HG03097 (cell line): ENCODE measurements at regions not wholly inside any gene's neighbourhood (a gene's known extent, or its start where the extent isn't known, plus 50 kb on each side); places are given as distances from the start of the nearest gene placed in this dataset.
A peak's percentile ranks its signal among the peaks of the same experiment; 100 is the strongest.
"Not testable (repeated sequence)": the region's sequence is repeated elsewhere in the genome, so short reads cannot be mapped to it uniquely, and the experiment has no call there.

ENCODE experiments used
- ATAC-seq: cut with Tn5 transposase; IDR thresholded peaks from one replicate; pipeline ENCODE4 v1.9.1; 2021; ENCODE audit not compliant: unreplicated experiment, low FRiP score

- ATAC-seq, result peak; percentile 94
Observed at GRCh38 chr12:85424581-85425348, 144.7 kb downstream of the ALX1 start.

GRCh38 chr12:85425349-85425612 lies 145.3 kb downstream of the ALX1 start:
- ATAC-seq, result no peak

- no peak for ATAC-seq
Observed at GRCh38 chr12:85425926-85426325, 145.9 kb downstream of the ALX1 start.

- ATAC-seq, result not testable (repeated sequence)
Observed at GRCh38 chr12:85433148-85433547, 153.1 kb downstream of the ALX1 start.

GRCh38 chr12:85440271-85440670 lies 160.3 kb downstream of the ALX1 start:
- ATAC-seq, result no peak

- no peak for ATAC-seq
Observed at GRCh38 chr12:85441025-85441424, 161.0 kb downstream of the ALX1 start.

GRCh38 chr12:85441741-85442140 lies 161.7 kb downstream of the ALX1 start:
- ATAC-seq, result no peak

- ATAC-seq, result no peak
Observed at GRCh38 chr12:85445060-85445938, 165.3 kb downstream of the ALX1 start.

GRCh38 chr12:85448031-85448430 lies 168.0 kb downstream of the ALX1 start:
- ATAC-seq, result no peak

- ATAC-seq, result no peak
Observed at GRCh38 chr12:85448548-85449139, 168.6 kb downstream of the ALX1 start.

- no peak for ATAC-seq
Observed at GRCh38 chr12:85457016-85457415, 177.0 kb downstream of the ALX1 start.

- ATAC-seq, result no peak
Observed at GRCh38 chr12:85461127-85461526, 181.1 kb downstream of the ALX1 start.

GRCh38 chr12:85462888-85463287 lies 182.9 kb downstream of the ALX1 start:
- ATAC-seq, result no peak

- no peak for ATAC-seq
Observed at GRCh38 chr12:85466890-85467289, 186.9 kb downstream of the ALX1 start.

GRCh38 chr12:85468356-85469157 lies 188.5 kb downstream of the ALX1 start:
- ATAC-seq, result peak; percentile 96

- not testable (repeated sequence) for ATAC-seq
Observed at GRCh38 chr12:85469158-85470086, 189.4 kb downstream of the ALX1 start.

GRCh38 chr12:85475277-85475676 lies 195.3 kb downstream of the ALX1 start:
- ATAC-seq, result not testable (repeated sequence)

GRCh38 chr12:85476756-85477155 lies 196.7 kb downstream of the ALX1 start:
- no peak for ATAC-seq

- peak; percentile 85 for ATAC-seq
Observed at GRCh38 chr12:85484387-85484786, 204.4 kb downstream of the ALX1 start.

- ATAC-seq, result no peak
Observed at GRCh38 chr12:85489194-85489593, 209.2 kb downstream of the ALX1 start.
